Stomach (tissue), 4 donors: ENCODE measurements at regions not wholly inside any gene's neighbourhood (a gene's known extent, or its start where the extent isn't known, plus 50 kb on each side); places are given as distances from the start of the nearest gene placed in this dataset.

ENCODE experiments used
- POLR2A ChIP-seq, 4 donors: fragments of 450-650 bp; IDR thresholded peaks; one replicate each; pipeline ENCODE4 v1.6.1; 2016; ENCODE audit warnings: antibody characterized with exemption in 4 of 4, control low read depth in 2 of 4, mild to moderate bottlenecking in 1 of 4, moderate library complexity in 1 of 4
- TF ChIP-seq, protein P1 (sequence below), 7 experiments: fragments of 450-650 bp in 4 of 7; fragments of 200-600 bp in 3 of 7; sonication (generic) in 3 of 7; IDR thresholded peaks; one replicate each; pipeline ENCODE4 v1.5.1; 2016 to 2019; ENCODE audit warnings: antibody characterized with exemption in 7 of 7, control low read depth in 2 of 7, mild to moderate bottlenecking in 1 of 7

- TF ChIP-seq, protein P1, sequence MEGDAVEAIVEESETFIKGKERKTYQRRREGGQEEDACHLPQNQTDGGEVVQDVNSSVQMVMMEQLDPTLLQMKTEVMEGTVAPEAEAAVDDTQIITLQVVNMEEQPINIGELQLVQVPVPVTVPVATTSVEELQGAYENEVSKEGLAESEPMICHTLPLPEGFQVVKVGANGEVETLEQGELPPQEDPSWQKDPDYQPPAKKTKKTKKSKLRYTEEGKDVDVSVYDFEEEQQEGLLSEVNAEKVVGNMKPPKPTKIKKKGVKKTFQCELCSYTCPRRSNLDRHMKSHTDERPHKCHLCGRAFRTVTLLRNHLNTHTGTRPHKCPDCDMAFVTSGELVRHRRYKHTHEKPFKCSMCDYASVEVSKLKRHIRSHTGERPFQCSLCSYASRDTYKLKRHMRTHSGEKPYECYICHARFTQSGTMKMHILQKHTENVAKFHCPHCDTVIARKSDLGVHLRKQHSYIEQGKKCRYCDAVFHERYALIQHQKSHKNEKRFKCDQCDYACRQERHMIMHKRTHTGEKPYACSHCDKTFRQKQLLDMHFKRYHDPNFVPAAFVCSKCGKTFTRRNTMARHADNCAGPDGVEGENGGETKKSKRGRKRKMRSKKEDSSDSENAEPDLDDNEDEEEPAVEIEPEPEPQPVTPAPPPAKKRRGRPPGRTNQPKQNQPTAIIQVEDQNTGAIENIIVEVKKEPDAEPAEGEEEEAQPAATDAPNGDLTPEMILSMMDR (IDR thresholded peaks at IDR 0.05): no peak
- TF ChIP-seq POLR2A (IDR thresholded peaks at IDR 0.05): no peak
Observed at GRCh38 chr1:60620087-60620486, 462.3 kb upstream of the NFIA start.
